ENCODE measurements at regions not wholly inside any gene's neighbourhood (a gene's known extent, or its start where the extent isn't known, plus 50 kb on each side); places are given as distances from the start of the nearest gene placed in this dataset.

GRCh38 chr5:60386436-60387050, 313.4 kb downstream of the DEPDC1B start:
- ChIA-PET CTCF (no interaction called here), POLR2A (no interaction called here)
- no peaks in the 10 kb centered on the region for H3K27me3 Mint-ChIP-seq
- no peaks in the 10 kb centered on the region for H3K9me3 Mint-ChIP-seq (ENCODE audit: low read depth)
- no peaks in the 10 kb centered on the region for H3K36me3 Mint-ChIP-seq (ENCODE audit: low read depth)
- no peak for DNase-seq
- H3K4me1 Mint-ChIP-seq = no peaks in the 10 kb centered on the region
- intact Hi-C loops (cut with DNase I, micrococcal nuclease) = no loop called here
- no peak for ATAC-seq
- H3K27ac Mint-ChIP-seq = no peak overlapping the region
- no peak overlapping the region for H3K4me3 Mint-ChIP-seq

- Mint-ChIP-seq H3K27ac (no peak overlapping the region), H3K9me3 (ENCODE audit: low read depth) (no peaks in the 10 kb centered on the region), H3K27me3 (peaks cover 1% of the 10 kb centered on the region), H3K4me1 (no peaks in the 10 kb centered on the region), H3K36me3 (ENCODE audit: low read depth) (no peaks in the 10 kb centered on the region), H3K4me3 (no peak overlapping the region)
- intact Hi-C loops (cut with DNase I, micrococcal nuclease) = loop anchor here (2.0 to 5.0 kb wide), 2 partner anchors 568 to 570 kb away; no protein-coding TSS in a partner anchor
- CTCF ChIA-PET = interaction anchor here (0.7 kb wide), 1 partner anchor 427 kb away, joined by 3 read pairs; no protein-coding TSS in a partner anchor
- POLR2A ChIA-PET = no interaction called here
- no peak for ATAC-seq
- DNase-seq = no peak
These were observed 317.2 kb downstream of the DEPDC1B start for GRCh38 chr5:60382716-60383115.

- ChIA-PET CTCF (no interaction called here), POLR2A (no interaction called here)
- no peak for ATAC-seq
- Mint-ChIP-seq H3K36me3 (ENCODE audit: low read depth) (no peaks in the 10 kb centered on the region), H3K9me3 (ENCODE audit: low read depth) (no peaks in the 10 kb centered on the region), H3K27ac (no peak overlapping the region), H3K4me3 (no peak overlapping the region), H3K27me3 (peaks cover 1% of the 10 kb centered on the region), H3K4me1 (no peaks in the 10 kb centered on the region)
- intact Hi-C loops (cut with DNase I, micrococcal nuclease) = loop anchor here in 1 of 2 experiments (5.0 kb wide), 1 partner anchor 568 kb away; no protein-coding TSS in a partner anchor
- DNase-seq = no peak
These were observed 320.1 kb downstream of the DEPDC1B start for GRCh38 chr5:60379907-60380306.

- H3K27me3 Mint-ChIP-seq = peaks cover 1% of the 10 kb centered on the region
- no peaks in the 10 kb centered on the region for H3K4me1 Mint-ChIP-seq
- H3K36me3 Mint-ChIP-seq (ENCODE audit: low read depth) = no peaks in the 10 kb centered on the region
- no peak overlapping the region for H3K4me3 Mint-ChIP-seq
- ChIA-PET CTCF (no interaction called here), POLR2A (no interaction called here)
- ATAC-seq (no peak), DNase-seq (no peak)
- no peak overlapping the region for H3K27ac Mint-ChIP-seq
- intact Hi-C loops (cut with DNase I, micrococcal nuclease) = no loop called here
- no peaks in the 10 kb centered on the region for H3K9me3 Mint-ChIP-seq (ENCODE audit: low read depth)
These were observed 322.1 kb downstream of the DEPDC1B start for GRCh38 chr5:60377826-60378225.

GRCh38 chr5:60376860-60377259, 323.1 kb downstream of the DEPDC1B start:
- ATAC-seq (no peak), DNase-seq (no peak)
- POLR2A ChIA-PET = no interaction called here
- H3K4me1 Mint-ChIP-seq = no peaks in the 10 kb centered on the region
- H3K36me3 Mint-ChIP-seq (ENCODE audit: low read depth) = no peaks in the 10 kb centered on the region
- intact Hi-C loops (cut with DNase I, micrococcal nuclease) = no loop called here
- CTCF ChIA-PET = no interaction called here
- peaks cover 1% of the 10 kb centered on the region for H3K27me3 Mint-ChIP-seq
- H3K4me3 Mint-ChIP-seq = no peak overlapping the region
- H3K27ac Mint-ChIP-seq = no peak overlapping the region
- no peaks in the 10 kb centered on the region for H3K9me3 Mint-ChIP-seq (ENCODE audit: low read depth)

GRCh38 chr5:60374409-60374808, 325.6 kb downstream of the DEPDC1B start:
- no peaks in the 10 kb centered on the region for H3K4me1 Mint-ChIP-seq
- intact Hi-C loops (cut with DNase I, micrococcal nuclease) = no loop called here
- no peaks in the 10 kb centered on the region for H3K36me3 Mint-ChIP-seq (ENCODE audit: low read depth)
- H3K27me3 Mint-ChIP-seq = no peaks in the 10 kb centered on the region
- CTCF ChIA-PET = no interaction called here
- POLR2A ChIA-PET = no interaction called here
- ATAC-seq (no peak), DNase-seq (no peak)
- H3K4me3 Mint-ChIP-seq = no peak overlapping the region
- no peak overlapping the region for H3K27ac Mint-ChIP-seq
- H3K9me3 Mint-ChIP-seq (ENCODE audit: low read depth) = no peaks in the 10 kb centered on the region

GRCh38 chr5:60372786-60373185, 327.2 kb downstream of the DEPDC1B start:
- Mint-ChIP-seq H3K4me3 (no peak overlapping the region), H3K4me1 (no peaks in the 10 kb centered on the region), H3K27ac (no peak overlapping the region), H3K27me3 (no peaks in the 10 kb centered on the region), H3K9me3 (ENCODE audit: low read depth) (no peaks in the 10 kb centered on the region), H3K36me3 (ENCODE audit: low read depth) (no peaks in the 10 kb centered on the region)
- ChIA-PET CTCF (no interaction called here), POLR2A (no interaction called here)
- ATAC-seq (no peak), DNase-seq (no peak)
- intact Hi-C loops (cut with DNase I, micrococcal nuclease) = no loop called here

- CTCF ChIA-PET = interaction anchor here (1.3 kb wide), 1 partner anchor 560 kb away, joined by 3 read pairs; no protein-coding TSS in a partner anchor
- Mint-ChIP-seq H3K4me1 (no peaks in the 10 kb centered on the region), H3K9me3 (ENCODE audit: low read depth) (no peaks in the 10 kb centered on the region), H3K36me3 (ENCODE audit: low read depth) (no peaks in the 10 kb centered on the region), H3K27me3 (no peaks in the 10 kb centered on the region), H3K4me3 (no peak overlapping the region), H3K27ac (no peak overlapping the region)
- POLR2A ChIA-PET = interaction anchor here (0.6 kb wide), 2 partner anchors 26 to 534 kb away, joined by 3 read pairs; no protein-coding TSS in a partner anchor
- no peak for DNase-seq
- no peak for ATAC-seq
- intact Hi-C loops (cut with DNase I, micrococcal nuclease) = no loop called here
These were observed 328.9 kb downstream of the DEPDC1B start for GRCh38 chr5:60371065-60371464.

GRCh38 chr5:60370508-60370907, 329.5 kb downstream of the DEPDC1B start:
- Mint-ChIP-seq H3K27me3 (no peaks in the 10 kb centered on the region), H3K4me1 (no peaks in the 10 kb centered on the region), H3K36me3 (ENCODE audit: low read depth) (no peaks in the 10 kb centered on the region), H3K9me3 (ENCODE audit: low read depth) (no peaks in the 10 kb centered on the region), H3K4me3 (no peak overlapping the region), H3K27ac (no peak overlapping the region)
- ATAC-seq (no peak), DNase-seq (no peak)
- POLR2A ChIA-PET = interaction anchor here (0.6 kb wide), 1 partner anchor 533 kb away, joined by 3 read pairs; no protein-coding TSS in a partner anchor
- intact Hi-C loops (cut with DNase I, micrococcal nuclease) = no loop called here
- CTCF ChIA-PET = interaction anchor here (1.3 kb wide), 1 partner anchor 559 kb away, joined by 3 read pairs; no protein-coding TSS in a partner anchor

GRCh38 chr5:60369391-60369790, 330.6 kb downstream of the DEPDC1B start:
- ChIA-PET CTCF (no interaction called here), POLR2A (no interaction called here)
- no peaks in the 10 kb centered on the region for H3K36me3 Mint-ChIP-seq (ENCODE audit: low read depth)
- no peak overlapping the region for H3K27ac Mint-ChIP-seq
- DNase-seq (no peak), ATAC-seq (no peak)
- no peaks in the 10 kb centered on the region for H3K27me3 Mint-ChIP-seq
- no peaks in the 10 kb centered on the region for H3K9me3 Mint-ChIP-seq (ENCODE audit: low read depth)
- intact Hi-C loops (cut with DNase I, micrococcal nuclease) = no loop called here
- no peak overlapping the region for H3K4me3 Mint-ChIP-seq
- H3K4me1 Mint-ChIP-seq = no peaks in the 10 kb centered on the region

GRCh38 chr5:60368100-60368499, 331.9 kb downstream of the DEPDC1B start:
- intact Hi-C loops (cut with DNase I, micrococcal nuclease) = no loop called here
- no peak for ATAC-seq

GRCh38 chr5:60366489-60366888, 333.5 kb downstream of the DEPDC1B start:
- Mint-ChIP-seq H3K27me3 (no peaks in the 10 kb centered on the region), H3K4me3 (no peak overlapping the region), H3K36me3 (ENCODE audit: low read depth) (no peaks in the 10 kb centered on the region), H3K9me3 (ENCODE audit: low read depth) (no peaks in the 10 kb centered on the region), H3K4me1 (no peaks in the 10 kb centered on the region), H3K27ac (no peak overlapping the region)
- POLR2A ChIA-PET = no interaction called here
- no peak for DNase-seq
- CTCF ChIA-PET = no interaction called here
- ATAC-seq = no peak
- intact Hi-C loops (cut with DNase I, micrococcal nuclease) = no loop called here

More at GRCh38 chr5:60368100-60368499, 331.9 kb downstream of the DEPDC1B start:
- POLR2A ChIA-PET = no interaction called here
- Mint-ChIP-seq H3K27me3 (no peaks in the 10 kb centered on the region), H3K9me3 (ENCODE audit: low read depth) (no peaks in the 10 kb centered on the region), H3K36me3 (ENCODE audit: low read depth) (no peaks in the 10 kb centered on the region), H3K4me3 (no peak overlapping the region), H3K27ac (no peak overlapping the region), H3K4me1 (no peaks in the 10 kb centered on the region)
- DNase-seq = no peak
- CTCF ChIA-PET = no interaction called here

Data from activated CD4-positive, alpha-beta T cell treated with anti-CD3 and anti-CD28 coated beads for 36 hours (primary cell).